Islet precursor cell (in vitro differentiated cells): ENCODE measurements at regions not wholly inside any gene's neighbourhood (a gene's known extent, or its start where the extent isn't known, plus 50 kb on each side); places are given as distances from the start of the nearest gene placed in this dataset.
"Not testable (repeated sequence)": the region's sequence is repeated elsewhere in the genome, so short reads cannot be mapped to it uniquely, and the experiment has no call there.

Source experiments
- DNase-seq: peaks from one replicate; pipeline ENCODE4 v3.0.0-alpha.2; 2018

DNA sequence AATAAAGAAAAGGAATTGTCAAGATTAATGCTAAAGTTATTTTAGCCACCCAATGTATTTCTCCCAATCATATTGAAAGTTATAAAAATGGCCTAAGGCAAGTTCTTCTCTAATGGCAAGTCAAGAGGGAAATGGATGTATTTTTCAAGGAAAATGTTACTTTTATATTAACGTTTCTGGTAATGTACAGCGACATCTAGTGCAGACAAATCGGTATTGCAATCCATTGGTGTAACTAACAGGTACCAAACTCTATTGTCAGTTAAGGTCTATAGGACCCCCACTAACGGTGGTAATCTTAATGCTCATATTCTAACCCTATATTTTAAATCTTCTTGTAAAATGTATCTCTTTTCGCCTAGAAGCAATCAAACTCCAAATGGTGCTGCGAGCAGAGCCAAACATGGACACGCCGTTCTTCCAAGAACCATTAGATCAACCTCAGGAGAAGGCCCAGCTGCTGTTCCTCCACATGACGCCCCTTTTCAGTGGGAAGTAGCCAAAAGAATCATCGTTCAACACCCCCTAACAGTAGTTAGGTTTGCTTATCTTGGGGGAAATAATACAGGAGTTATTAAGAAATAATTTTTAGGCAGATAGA lies 98.5 kb upstream of the PABPC3 start:
- no peak for DNase-seq

DNA sequence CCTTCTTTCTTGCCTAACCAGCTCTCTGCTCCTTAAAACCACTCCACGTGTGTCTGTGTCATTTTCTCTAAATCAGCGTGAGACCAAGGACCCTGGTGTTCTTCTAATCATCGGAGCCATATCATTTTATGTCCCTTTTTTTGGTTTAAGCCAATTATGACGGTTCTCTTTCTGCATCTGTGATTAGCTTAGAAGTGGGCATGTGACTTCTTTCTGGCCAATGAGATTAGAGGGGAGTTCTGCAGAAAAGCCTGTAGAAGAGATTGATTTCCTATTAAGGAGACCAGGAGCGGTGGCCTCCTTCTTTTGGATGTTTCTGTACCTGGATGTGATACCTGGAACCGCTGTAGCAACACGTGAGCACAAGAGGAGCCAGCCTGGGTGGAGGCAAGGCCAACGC lies 97.5 kb upstream of the PABPC3 start:
- DNase-seq = no peak

- no peak for DNase-seq
These were observed 94.3 kb upstream of the PABPC3 start for GRCh38 chr13:25001476-25002206.

- peak; percentile 89 for DNase-seq
These were observed 93.6 kb upstream of the PABPC3 start for GRCh38 chr13:25002311-25002710.

DNA sequence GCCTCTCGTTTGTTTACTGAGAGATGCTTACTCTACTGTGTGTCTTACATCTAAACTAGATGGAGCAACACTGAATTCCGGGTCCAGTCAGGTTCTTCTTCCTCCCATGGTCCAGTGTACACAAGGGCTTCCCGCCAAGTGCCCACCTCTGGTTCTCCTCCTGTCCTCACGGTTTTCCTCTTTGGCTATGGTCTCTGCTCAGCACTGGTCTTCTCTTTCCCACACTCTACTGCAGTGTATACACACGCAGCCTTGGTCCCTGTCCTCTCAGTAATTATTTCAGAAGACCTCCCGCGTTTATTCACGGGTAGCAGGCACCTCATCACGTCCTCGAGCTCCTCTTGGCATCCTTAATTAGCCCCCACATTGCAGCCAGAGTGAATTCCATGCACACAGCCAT lies 91.4 kb upstream of the PABPC3 start:
- DNase-seq = not testable (repeated sequence)

DNA sequence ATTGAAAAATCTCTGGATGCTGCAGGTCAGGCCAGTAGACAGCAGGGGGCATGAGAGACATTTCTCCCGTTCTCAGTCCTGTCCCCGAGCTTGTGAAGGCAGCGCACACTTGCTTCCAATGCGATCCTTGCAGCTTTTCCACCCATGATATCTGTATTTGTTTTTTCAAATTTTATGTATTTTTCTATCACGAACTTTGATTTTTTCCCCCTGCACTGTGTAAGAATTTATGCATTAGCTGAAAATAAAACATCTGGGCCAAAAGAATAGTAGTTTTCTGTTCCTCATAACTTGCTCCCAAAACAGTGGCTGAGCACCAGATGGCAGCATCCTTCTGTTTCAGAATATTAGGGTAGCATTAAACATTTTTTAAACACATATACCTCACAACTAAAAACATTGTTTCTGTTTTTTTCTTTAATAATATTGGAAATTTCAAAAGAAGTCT lies 90.9 kb upstream of the PABPC3 start:
- DNase-seq = not testable (repeated sequence)

GRCh38 chr13:25007389-25007788 lies 88.5 kb upstream of the PABPC3 start:
- DNase-seq = not testable (repeated sequence)

GRCh38 chr13:25014398-25014973 lies 81.5 kb upstream of the PABPC3 start:
- DNase-seq = not testable (repeated sequence)

GRCh38 chr13:25017176-25017575 lies 78.8 kb upstream of the PABPC3 start:
- not testable (repeated sequence) for DNase-seq

- DNase-seq = peak; percentile 74
These were observed 77.9 kb upstream of the PABPC3 start for GRCh38 chr13:25017808-25018728.

DNA sequence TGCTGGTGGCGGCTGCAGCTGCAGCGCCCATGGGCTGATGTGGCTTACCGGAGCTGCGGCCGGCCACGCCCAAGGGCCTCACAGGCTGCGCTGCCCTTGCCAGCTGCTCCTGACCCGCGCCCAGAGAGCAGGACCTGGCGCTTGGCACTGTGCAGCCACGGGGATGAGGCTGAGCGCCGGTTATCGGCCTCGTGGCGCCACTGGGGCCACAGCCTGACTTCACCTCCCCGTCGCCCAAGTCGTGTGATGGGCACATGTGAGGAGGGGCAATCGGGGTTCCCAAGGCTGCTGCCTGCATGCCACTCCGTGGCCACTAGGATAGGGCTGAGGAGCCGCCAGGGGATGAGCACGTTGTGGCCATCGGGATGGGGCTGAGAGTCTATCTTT lies 77.2 kb upstream of the PABPC3 start:
- DNase-seq = no peak

GRCh38 chr13:25019741-25020140 lies 76.2 kb upstream of the PABPC3 start:
- DNase-seq = not testable (repeated sequence)

DNA sequence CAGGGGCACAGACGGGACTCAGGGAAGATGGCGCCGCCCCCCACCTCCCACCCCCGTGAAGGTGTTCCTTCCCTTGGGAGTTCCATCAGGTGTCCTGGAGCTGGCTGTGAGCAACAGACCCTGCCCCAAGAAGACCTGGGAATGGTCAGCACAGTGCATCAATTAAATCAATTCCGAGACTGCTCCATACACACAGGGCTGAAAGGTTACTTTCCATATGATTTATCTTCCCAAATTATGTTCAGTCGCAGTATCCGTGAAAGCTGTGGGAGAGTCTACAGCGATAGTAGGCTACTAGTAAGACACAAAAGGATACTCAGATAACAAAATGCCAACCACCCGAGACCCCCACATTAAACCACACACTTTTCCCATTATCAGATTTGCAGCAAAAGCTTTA lies 71.8 kb upstream of the PABPC3 start:
- DNase-seq = no peak

DNA sequence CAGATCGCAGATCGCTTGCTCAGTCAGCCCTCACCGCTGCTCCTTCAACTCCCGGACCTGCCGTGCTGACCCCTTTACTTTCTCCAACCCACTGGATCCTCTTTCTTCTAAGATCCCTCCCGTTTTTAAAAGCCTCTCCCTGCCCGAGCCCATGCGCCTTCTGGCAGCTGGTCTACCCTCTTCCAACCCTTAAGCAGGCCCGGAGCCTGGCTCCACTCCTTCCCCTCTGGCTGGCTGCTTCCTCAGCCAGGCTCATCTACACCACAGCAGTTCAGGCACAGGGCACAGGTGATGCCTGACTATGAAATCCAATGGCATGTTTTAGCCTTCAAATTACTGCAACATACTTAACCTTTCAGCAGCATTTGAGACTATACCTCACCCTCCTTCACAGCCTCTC lies 63.8 kb upstream of the PABPC3 start:
- DNase-seq = no peak

GRCh38 chr13:25034173-25034572 lies 61.8 kb upstream of the PABPC3 start:
- DNase-seq = no peak

DNA sequence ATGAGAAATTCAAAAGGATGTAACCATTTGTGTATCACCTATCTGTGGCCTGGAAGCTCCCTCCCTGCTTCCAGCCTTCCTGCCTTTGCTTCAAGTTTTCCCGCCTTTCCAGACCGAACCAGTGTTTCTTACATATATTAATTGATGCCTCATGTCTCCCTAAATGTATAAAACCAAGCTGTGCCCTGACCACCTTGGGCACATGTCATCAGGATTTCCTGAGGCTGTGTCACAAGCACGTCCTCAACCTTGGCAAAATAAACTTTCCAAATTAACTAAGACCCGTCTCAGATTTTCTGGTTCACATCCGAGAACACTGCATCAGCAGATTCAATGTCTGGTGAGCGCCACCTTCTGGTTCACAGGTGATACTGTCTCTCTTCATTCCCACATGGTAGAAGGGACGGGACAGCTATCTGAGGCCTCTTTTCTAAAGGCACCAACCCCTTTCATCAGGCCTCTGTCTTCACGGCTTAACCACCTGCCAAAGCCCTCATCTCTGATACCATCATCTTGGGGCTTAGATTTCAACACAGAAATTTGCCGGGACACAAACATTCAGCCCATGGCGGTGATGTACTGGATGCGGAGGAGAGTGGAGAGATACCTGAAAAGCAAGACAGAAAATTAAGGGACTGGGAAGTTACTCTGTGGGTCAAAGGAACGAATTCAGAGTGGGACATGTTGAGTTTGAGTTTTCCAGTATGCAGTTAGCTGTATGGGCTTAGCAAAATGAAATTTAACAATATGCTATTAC lies 58.7 kb upstream of the PABPC3 start:
- peak; percentile 75 for DNase-seq

DNA sequence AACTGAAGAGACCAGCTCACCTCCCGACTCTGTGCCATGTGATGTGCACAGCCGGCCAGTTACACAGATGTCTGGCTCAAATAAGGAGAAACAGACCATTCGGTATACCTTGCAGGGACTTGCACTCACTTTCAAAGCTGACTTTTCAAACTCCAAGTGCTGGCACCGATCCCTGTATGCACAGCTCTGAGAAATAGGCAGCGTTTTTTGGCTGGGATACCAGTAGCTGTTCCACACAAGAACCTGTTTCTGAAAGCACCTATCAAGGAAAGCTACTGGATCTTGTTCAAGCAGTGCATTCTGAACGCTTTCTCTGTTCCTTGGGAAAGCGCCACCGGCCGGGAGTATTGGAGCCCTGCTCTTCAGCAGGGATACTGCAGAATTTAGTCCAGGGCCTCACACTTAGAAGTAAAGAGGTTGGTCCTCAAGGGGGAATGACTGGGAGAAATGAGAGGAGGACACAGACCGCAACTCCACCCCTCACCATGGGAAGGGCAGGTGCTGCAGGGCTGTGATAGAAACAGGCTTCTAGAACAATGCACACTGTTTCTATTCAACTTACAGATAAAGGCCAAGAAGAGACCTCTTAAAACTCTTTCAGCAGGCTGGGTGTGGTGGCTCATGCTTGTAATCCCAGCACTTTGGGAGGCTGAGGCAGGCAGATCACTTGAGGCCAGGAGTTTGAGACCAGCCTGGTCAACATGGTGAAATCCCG lies 53.6 kb upstream of the PABPC3 start:
- no peak for DNase-seq

GRCh38 chr13:25044071-25044470 lies 51.9 kb upstream of the PABPC3 start:
- DNase-seq = peak; percentile 84
